Aorta (tissue), 5 donors: ENCODE measurements at regions not wholly inside any gene's neighbourhood (a gene's known extent, or its start where the extent isn't known, plus 50 kb on each side); places are given as distances from the start of the nearest gene placed in this dataset.

Source experiments
- ATAC-seq: fragments of 200-7000 bp; cut with Tn5 transposase; one replicate; pipeline ENCODE4 v1.9.1; 2022; ENCODE audit warnings: moderate library complexity; ENCODE audit not compliant: low FRiP score
- DNase-seq, 2 donors: peaks; one replicate each; pipeline ENCODE4 v3.0.0-alpha.2; 2020
- H3K27ac ChIP-seq, 2 donors: one replicate each; pipeline ENCODE4 v1.5.1; 2013; ENCODE audit warnings: low read length in 2 of 2, mild to moderate bottlenecking in 2 of 2, moderate library complexity in 2 of 2, control low read depth in 1 of 2, inconsistent platforms in 1 of 2, low read depth in 1 of 2
- H3K27me3 ChIP-seq, 2 donors: one replicate each; pipeline ENCODE4 v1.6.1; 2013; ENCODE audit warnings: control low read depth in 1 of 2, low read length in 1 of 2, mild to moderate bottlenecking in 1 of 2, moderate library complexity in 1 of 2; ENCODE audit not compliant: insufficient read depth in 2 of 2, control insufficient read depth in 1 of 2
- H3K36me3 ChIP-seq, 2 donors: one replicate each; pipeline ENCODE4 v1.6.1; 2013; ENCODE audit warnings: control low read depth in 1 of 2, low read length in 1 of 2, mild to moderate bottlenecking in 1 of 2; ENCODE audit not compliant: insufficient read depth in 2 of 2, control insufficient read depth in 1 of 2
- H3K4me1 ChIP-seq, 2 donors: one replicate each; pipeline ENCODE4 v1.6.1; 2013; ENCODE audit warnings: low read length in 2 of 2, control low read depth in 1 of 2, mild to moderate bottlenecking in 1 of 2, moderate library complexity in 1 of 2; ENCODE audit not compliant: insufficient read depth in 2 of 2, control insufficient read depth in 1 of 2
- H3K4me3 ChIP-seq, 2 donors: one replicate each; pipeline ENCODE4 v1.5.1; 2013; ENCODE audit warnings: low read length in 2 of 2, control low read depth in 1 of 2, mild to moderate bottlenecking in 1 of 2
- H3K9me3 ChIP-seq: one replicate; pipeline ENCODE4 v1.6.1; 2013; ENCODE audit warnings: mild to moderate bottlenecking, low read length; ENCODE audit not compliant: control insufficient read depth
- WGBS, 2 donors: extraction: QIAGEN DNeasy Blood & Tissue Kit; methylation state at CpG; one replicate each; pipeline ENCODE4 v1.1.7; 2013; 5-methylcytosine and 5-hydroxymethylcytosine counted together
- intact Hi-C, 2 donors: fragments of 100-400 bp; cut with DNase I; formaldehyde crosslinking; loops; one replicate each; pipeline versions ENCODE4 v1.14.2 to v1.15.0; 2022
- donor health status: healthy with polysubstance abuse.
- donor health status: Bipolar disorder and iron deficiency.
- donor health status: DM: no; HTN: no; CAD: no.
- donor health status: DM: no; HTN: no; CAD: no.
- donor health status: DM: yes; HTN: yes; CAD: no.

- H3K4me3 ChIP-seq = no peak overlapping the region
- no peaks in the 10 kb centered on the region for H3K27me3 ChIP-seq
- no peaks in the 10 kb centered on the region for H3K4me1 ChIP-seq
- no peak overlapping the region for H3K27ac ChIP-seq
- intact Hi-C loops = no loop called here
- ATAC-seq (no peak), DNase-seq (no peak)
- H3K36me3 ChIP-seq = no peaks in the 10 kb centered on the region
- H3K9me3 ChIP-seq = no peaks in the 10 kb centered on the region
These were observed 705.1 kb downstream of the CENPC start for GRCh38 chr4:66840178-66840577.

- no peak overlapping the region for H3K4me3 ChIP-seq
- no peak for DNase-seq
- H3K9me3 ChIP-seq = no peaks in the 10 kb centered on the region
- 15 to 17% methylated on average over 5 of the region's 5 CpGs for WGBS, 2 donors
- no peaks in the 10 kb centered on the region for H3K27me3 ChIP-seq
- ATAC-seq = peak; percentile 41
- intact Hi-C loops = no loop called here
- no peaks in the 10 kb centered on the region for H3K36me3 ChIP-seq
- no peak overlapping the region for H3K27ac ChIP-seq
- no peaks in the 10 kb centered on the region for H3K4me1 ChIP-seq
These were observed 707.9 kb downstream of the CENPC start for GRCh38 chr4:66837279-66837922.

- Histone ChIP-seq H3K4me1 (no peaks in the 10 kb centered on the region), H3K9me3 (no peaks in the 10 kb centered on the region), H3K4me3 (no peak overlapping the region), H3K36me3 (no peaks in the 10 kb centered on the region), H3K27ac (no peak overlapping the region), H3K27me3 (no peaks in the 10 kb centered on the region)
- intact Hi-C loops = no loop called here
- no peak for DNase-seq
- ATAC-seq = no peak
These were observed 716.0 kb downstream of the CENPC start for GRCh38 chr4:66829310-66829709.

GRCh38 chr4:66820681-66821080, 724.6 kb downstream of the CENPC start:
- Histone ChIP-seq H3K27ac (no peak overlapping the region), H3K27me3 (no peaks in the 10 kb centered on the region), H3K9me3 (no peaks in the 10 kb centered on the region), H3K4me3 (no peak overlapping the region), H3K4me1 (no peaks in the 10 kb centered on the region), H3K36me3 (no peaks in the 10 kb centered on the region)
- DNase-seq (no peak), ATAC-seq (no peak)
- intact Hi-C loops = no loop called here

- Histone ChIP-seq H3K4me1 (no peaks in the 10 kb centered on the region), H3K27me3 (peaks cover 0 to 1% of the 10 kb centered on the region in 2 donors), H3K27ac (no peak overlapping the region), H3K4me3 (no peak overlapping the region), H3K9me3 (no peaks in the 10 kb centered on the region), H3K36me3 (no peaks in the 10 kb centered on the region)
- no peak for DNase-seq
- ATAC-seq = no peak
- intact Hi-C loops = no loop called here
- WGBS, 2 donors = 72 to 76% methylated on average over 6 of the region's 6 CpGs
These were observed 731.0 kb downstream of the CENPC start for GRCh38 chr4:66814277-66814676.

GRCh38 chr4:66805582-66805981, 739.7 kb downstream of the CENPC start:
- 21 to 24% methylated on average over 1 of the region's 1 CpG for WGBS, 2 donors
- no peak for ATAC-seq
- intact Hi-C loops = no loop called here
- Histone ChIP-seq H3K36me3 (no peaks in the 10 kb centered on the region), H3K27ac (no peak overlapping the region), H3K4me3 (no peak overlapping the region), H3K9me3 (no peaks in the 10 kb centered on the region), H3K27me3 (no peaks in the 10 kb centered on the region), H3K4me1 (no peaks in the 10 kb centered on the region)
- no peak for DNase-seq

- Histone ChIP-seq H3K9me3 (no peaks in the 10 kb centered on the region), H3K27me3 (no peaks in the 10 kb centered on the region), H3K4me1 (no peaks in the 10 kb centered on the region), H3K36me3 (no peaks in the 10 kb centered on the region), H3K4me3 (no peak overlapping the region), H3K27ac (no peak overlapping the region)
- WGBS, 2 donors = 33 to 38% methylated on average over 3 of the region's 3 CpGs
- intact Hi-C loops = no loop called here
- ATAC-seq (no peak), DNase-seq (no peak)
These were observed 740.3 kb downstream of the CENPC start for GRCh38 chr4:66804979-66805378.

GRCh38 chr4:66797608-66798007, 747.7 kb downstream of the CENPC start:
- H3K36me3 ChIP-seq = no peaks in the 10 kb centered on the region
- no peak overlapping the region for H3K4me3 ChIP-seq
- intact Hi-C loops = no loop called here
- ATAC-seq (no peak), DNase-seq (no peak)
- no peaks in the 10 kb centered on the region for H3K9me3 ChIP-seq
- no peaks in the 10 kb centered on the region for H3K27me3 ChIP-seq
- no peak overlapping the region for H3K27ac ChIP-seq
- WGBS, 2 donors = 78 to 87% methylated on average over 2 of the region's 2 CpGs
- no peaks in the 10 kb centered on the region for H3K4me1 ChIP-seq

- no peaks in the 10 kb centered on the region for H3K4me1 ChIP-seq
- H3K9me3 ChIP-seq = no peaks in the 10 kb centered on the region
- H3K4me3 ChIP-seq = no peak overlapping the region
- no peak for DNase-seq
- no peaks in the 10 kb centered on the region for H3K27me3 ChIP-seq
- intact Hi-C loops = no loop called here
- H3K36me3 ChIP-seq = no peaks in the 10 kb centered on the region
- no peak overlapping the region for H3K27ac ChIP-seq
- 82 to 88% methylated on average over 3 of the region's 3 CpGs for WGBS, 2 donors
- ATAC-seq = no peak
These were observed 749.6 kb downstream of the CENPC start for GRCh38 chr4:66795724-66796123.
